Colonic mucosa (tissue), 4 donors: ENCODE measurements at regions not wholly inside any gene's neighbourhood (a gene's known extent, or its start where the extent isn't known, plus 50 kb on each side); places are given as distances from the start of the nearest gene placed in this dataset.

Experiments
- DNase-seq: peaks from one replicate; pipeline ENCODE4 v3.0.0-alpha.2; 2020
- H3K27ac ChIP-seq: fragments of 200-600 bp; one replicate; pipeline ENCODE4 v1.8.0; 2021
- H3K27me3 ChIP-seq: fragments of 200-600 bp; one replicate; pipeline ENCODE4 v1.8.0; 2021
- H3K36me3 ChIP-seq: fragments of 200-600 bp; one replicate; pipeline ENCODE4 v1.8.0; 2021
- H3K4me1 ChIP-seq: fragments of 200-600 bp; one replicate; pipeline ENCODE4 v1.8.0; 2021; ENCODE audit warnings: mild to moderate bottlenecking
- H3K4me3 ChIP-seq: fragments of 200-600 bp; one replicate; pipeline ENCODE4 v1.8.0; 2021
- H3K9ac ChIP-seq, 2 donors: one replicate each; pipeline ENCODE4 v1.7.0; 2013; ENCODE audit warnings: control low read depth in 2 of 2, low read depth in 2 of 2, low read length in 2 of 2
- H3K9me3 ChIP-seq: fragments of 200-600 bp; one replicate; pipeline ENCODE4 v1.8.0; 2021
- intact Hi-C: fragments of 100-400 bp; cut with DNase I; formaldehyde crosslinking; loops from one replicate; pipeline ENCODE4 v1.14.1; 2022
- TF ChIP-seq, protein P1 (sequence below): fragments of 200-600 bp; IDR thresholded peaks from one replicate; pipeline ENCODE4 v1.8.0; 2022; ENCODE audit warnings: antibody characterized with exemption, mild to moderate bottlenecking
- donor health status: healthy.
- donor health status: DM: no; HTN: no; CAD: no.
- donor health status: DM: no; HTN: no; CAD: no.

DNA sequence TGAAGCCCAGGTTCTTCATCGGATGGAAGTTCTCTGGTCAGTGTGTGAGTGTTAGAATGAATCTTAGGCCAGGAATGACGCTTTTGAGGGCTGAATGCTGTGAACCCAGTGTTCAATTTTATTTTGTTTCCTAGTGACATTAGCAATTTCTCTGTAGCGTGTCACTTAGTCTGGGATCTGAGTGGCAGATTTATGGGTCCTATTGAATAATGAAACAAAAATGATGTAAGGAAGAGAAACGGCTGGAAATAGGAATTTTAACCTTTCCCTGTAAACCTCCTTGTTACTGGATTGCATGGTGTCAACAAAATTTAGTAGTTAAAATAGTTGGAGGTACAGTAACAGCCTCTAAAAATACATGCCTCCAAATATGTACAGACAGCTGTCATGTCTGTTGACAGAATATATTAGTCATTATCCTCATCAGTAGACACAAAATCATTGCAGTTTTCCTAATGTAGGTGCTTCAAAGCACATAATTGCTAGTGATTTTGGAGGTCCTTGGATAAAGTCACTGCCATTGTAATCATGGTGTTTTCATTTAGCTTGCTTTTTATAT, 223.8 kb upstream of the SPRED2 start:
- H3K4me3 ChIP-seq, result no peak overlapping the region
- no peaks in the 10 kb centered on the region for H3K36me3 ChIP-seq
- H3K27me3 ChIP-seq, result no peaks in the 10 kb centered on the region
- H3K4me1 ChIP-seq, result no peaks in the 10 kb centered on the region
- H3K9ac ChIP-seq, result no peak overlapping the region
- no peak overlapping the region for H3K27ac ChIP-seq
- DNase-seq, result no peak
- no peaks in the 10 kb centered on the region for H3K9me3 ChIP-seq
- intact Hi-C loops, result no loop called here
- TF ChIP-seq, protein P1, sequence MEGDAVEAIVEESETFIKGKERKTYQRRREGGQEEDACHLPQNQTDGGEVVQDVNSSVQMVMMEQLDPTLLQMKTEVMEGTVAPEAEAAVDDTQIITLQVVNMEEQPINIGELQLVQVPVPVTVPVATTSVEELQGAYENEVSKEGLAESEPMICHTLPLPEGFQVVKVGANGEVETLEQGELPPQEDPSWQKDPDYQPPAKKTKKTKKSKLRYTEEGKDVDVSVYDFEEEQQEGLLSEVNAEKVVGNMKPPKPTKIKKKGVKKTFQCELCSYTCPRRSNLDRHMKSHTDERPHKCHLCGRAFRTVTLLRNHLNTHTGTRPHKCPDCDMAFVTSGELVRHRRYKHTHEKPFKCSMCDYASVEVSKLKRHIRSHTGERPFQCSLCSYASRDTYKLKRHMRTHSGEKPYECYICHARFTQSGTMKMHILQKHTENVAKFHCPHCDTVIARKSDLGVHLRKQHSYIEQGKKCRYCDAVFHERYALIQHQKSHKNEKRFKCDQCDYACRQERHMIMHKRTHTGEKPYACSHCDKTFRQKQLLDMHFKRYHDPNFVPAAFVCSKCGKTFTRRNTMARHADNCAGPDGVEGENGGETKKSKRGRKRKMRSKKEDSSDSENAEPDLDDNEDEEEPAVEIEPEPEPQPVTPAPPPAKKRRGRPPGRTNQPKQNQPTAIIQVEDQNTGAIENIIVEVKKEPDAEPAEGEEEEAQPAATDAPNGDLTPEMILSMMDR, result no peak

DNA sequence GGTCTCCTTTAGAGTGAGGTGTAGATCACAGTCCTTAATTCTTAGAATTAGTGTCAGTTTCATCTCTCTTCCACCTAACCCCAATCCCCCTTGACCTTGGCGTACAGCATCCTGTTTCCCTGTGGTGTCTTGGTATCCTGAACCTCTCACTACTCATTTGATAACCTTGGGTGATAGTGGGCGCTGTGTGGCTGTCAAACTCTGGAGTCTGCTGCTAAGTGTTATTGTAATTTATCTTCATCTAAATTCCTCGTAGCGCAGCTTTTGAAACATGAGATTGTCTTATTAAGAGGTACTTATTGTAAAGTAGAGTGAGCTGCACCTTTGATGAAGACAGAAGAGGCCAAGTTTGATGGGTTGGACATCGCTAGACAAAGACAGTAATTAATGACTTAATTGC, 222.6 kb upstream of the SPRED2 start:
- Histone ChIP-seq H3K27me3 (no peaks in the 10 kb centered on the region), H3K9me3 (no peaks in the 10 kb centered on the region), H3K4me1 (no peaks in the 10 kb centered on the region), H3K4me3 (no peak overlapping the region), H3K9ac (no peak overlapping the region), H3K36me3 (no peaks in the 10 kb centered on the region), H3K27ac (no peak overlapping the region)
- TF ChIP-seq, protein P1, result no peak
- intact Hi-C loops, result no loop called here
- no peak for DNase-seq

DNA sequence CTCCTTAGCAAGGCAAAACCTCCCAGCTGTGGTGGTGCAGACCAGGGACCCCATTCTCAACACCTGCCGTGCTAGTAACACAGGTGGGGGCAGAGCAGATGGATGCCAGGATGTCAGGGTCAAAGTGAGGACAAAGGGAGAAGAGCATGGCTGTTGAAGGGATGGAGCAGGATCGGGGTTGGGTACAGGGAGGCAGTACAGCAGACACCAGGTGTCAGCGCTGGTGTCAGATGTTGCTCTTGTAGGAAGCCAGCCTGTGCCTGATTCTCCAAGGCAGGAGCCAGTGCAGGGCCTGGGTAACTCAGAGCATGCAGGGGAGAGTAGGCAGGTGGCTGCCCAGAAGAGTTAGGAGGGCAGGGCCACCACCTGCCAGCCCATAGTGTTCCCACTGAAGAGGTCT, 222.1 kb upstream of the SPRED2 start:
- intact Hi-C loops, result no loop called here
- TF ChIP-seq, protein P1, result no peak
- H3K4me1 ChIP-seq, result no peaks in the 10 kb centered on the region
- H3K27ac ChIP-seq, result no peak overlapping the region
- no peak overlapping the region for H3K4me3 ChIP-seq
- no peaks in the 10 kb centered on the region for H3K36me3 ChIP-seq
- no peak for DNase-seq
- H3K27me3 ChIP-seq, result no peaks in the 10 kb centered on the region
- no peak overlapping the region for H3K9ac ChIP-seq
- no peaks in the 10 kb centered on the region for H3K9me3 ChIP-seq

DNA sequence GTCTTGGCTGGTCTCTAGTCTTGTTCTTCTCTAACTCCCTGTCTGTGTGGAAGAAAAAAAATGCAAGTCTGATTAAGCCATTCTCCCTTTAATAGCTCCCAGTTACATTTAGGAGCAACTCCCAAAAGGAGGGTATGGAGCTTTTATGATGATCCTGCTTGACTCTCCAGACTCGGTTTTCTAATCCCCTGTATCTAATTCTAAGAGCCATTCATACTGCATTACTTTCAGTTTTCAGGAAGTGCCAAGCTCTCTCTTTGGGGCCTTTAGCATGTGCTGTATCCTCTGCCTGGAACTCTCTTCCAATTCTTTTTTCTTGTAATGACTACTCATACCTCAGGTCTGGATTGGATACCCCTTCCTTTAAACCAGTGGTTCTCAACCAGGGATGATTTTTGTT, 219.7 kb upstream of the SPRED2 start:
- intact Hi-C loops, result no loop called here

DNA sequence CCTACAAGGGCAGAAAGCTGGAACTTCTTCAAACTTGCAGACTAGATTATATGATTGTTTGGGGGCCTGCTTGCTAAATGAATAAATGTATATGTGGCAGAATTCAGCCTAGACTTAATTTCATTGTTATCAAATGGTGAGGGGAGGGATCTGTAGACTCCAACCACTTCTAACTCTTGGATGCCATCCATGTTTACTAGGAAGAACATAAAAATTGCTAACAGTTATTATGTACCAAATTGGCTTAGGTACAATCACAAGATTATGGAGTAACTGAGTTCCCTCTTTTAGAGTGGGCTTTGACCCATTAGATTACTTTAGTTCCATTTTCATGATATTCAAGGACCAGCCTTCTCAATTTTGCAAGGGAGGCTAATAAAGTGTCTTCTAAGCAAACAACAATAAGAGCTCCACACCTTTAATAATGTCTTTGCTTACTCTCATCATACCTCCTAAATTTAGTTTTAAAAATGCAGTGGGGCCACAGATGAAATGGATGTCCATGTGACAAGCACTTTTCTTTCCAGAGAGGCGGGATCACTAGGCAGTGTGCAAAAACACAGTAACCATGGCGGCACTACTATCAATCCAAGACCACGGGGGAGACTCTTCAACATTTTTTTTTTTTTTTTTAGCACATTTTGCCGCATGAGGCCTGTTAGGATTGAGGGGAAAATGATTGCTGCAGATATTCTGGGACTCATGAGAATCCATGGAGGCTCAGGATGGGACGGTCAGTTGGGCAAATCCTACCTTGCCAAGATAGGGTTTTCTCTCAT, 217.6 kb upstream of the SPRED2 start:
- intact Hi-C loops, result no loop called here
- no peak overlapping the region for H3K4me3 ChIP-seq
- no peaks in the 10 kb centered on the region for H3K27me3 ChIP-seq
- H3K9me3 ChIP-seq, result no peaks in the 10 kb centered on the region
- no peaks in the 10 kb centered on the region for H3K36me3 ChIP-seq
- H3K9ac ChIP-seq, result no peak overlapping the region
- no peak for DNase-seq
- no peak overlapping the region for H3K27ac ChIP-seq
- H3K4me1 ChIP-seq, result no peaks in the 10 kb centered on the region
- TF ChIP-seq, protein P1, result no peak

More for the DNA sequence above, 219.7 kb upstream of the SPRED2 start:
- H3K9me3 ChIP-seq, result no peaks in the 10 kb centered on the region
- DNase-seq, result no peak
- no peaks in the 10 kb centered on the region for H3K27me3 ChIP-seq
- no peak overlapping the region for H3K27ac ChIP-seq
- TF ChIP-seq, protein P1, result no peak
- no peak overlapping the region for H3K9ac ChIP-seq
- H3K4me1 ChIP-seq, result no peaks in the 10 kb centered on the region
- no peak overlapping the region for H3K4me3 ChIP-seq
- H3K36me3 ChIP-seq, result no peaks in the 10 kb centered on the region
